HG03565 (cell line): ENCODE measurements at regions not wholly inside any gene's neighbourhood (a gene's known extent, or its start where the extent isn't known, plus 50 kb on each side); places are given as distances from the start of the nearest gene placed in this dataset.
"Not testable (repeated sequence)": the region's sequence is repeated elsewhere in the genome, so short reads cannot be mapped to it uniquely, and the experiment has no call there.

ENCODE experiments used
- ATAC-seq: cut with Tn5 transposase; IDR thresholded peaks from one replicate; pipeline ENCODE4 v1.9.1; 2021; ENCODE audit warnings: mild to moderate bottlenecking, moderate library complexity; ENCODE audit not compliant: unreplicated experiment

DNA sequence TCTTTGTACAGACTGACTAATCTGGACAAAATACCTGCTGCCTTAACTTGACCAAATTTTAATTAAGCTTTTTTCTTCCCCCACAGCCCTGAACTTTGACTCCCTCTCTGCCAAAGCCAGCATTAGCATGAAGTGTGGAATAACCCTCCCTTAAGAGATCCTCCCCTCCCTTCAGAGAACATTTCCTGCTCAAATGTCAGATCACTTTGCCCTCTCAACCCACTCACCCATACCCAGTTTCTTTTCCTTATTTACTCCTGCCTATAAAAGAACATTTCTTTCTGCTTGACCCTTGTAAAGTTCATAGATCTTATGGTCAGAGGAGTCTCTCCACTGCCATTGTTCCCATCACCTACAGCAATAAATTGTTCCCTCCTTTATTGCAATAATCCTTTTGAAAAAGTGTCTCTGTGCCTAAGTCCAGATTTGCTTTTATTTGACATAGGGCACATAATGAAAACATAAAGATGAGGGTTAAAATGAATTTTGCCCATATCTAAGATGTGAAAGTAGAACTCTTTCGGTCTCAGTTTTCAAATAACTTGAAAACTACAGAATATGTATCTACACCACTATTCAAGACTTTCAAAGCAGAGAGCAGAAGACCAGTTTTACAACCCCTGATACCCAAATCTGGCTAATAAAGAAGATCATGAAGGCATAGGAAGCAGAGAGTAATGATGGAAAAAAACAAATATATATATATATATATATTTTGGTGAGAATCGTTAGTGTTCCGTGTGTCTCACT is 289.7 kb upstream of the ANXA10 start:
- ATAC-seq: no peak

DNA sequence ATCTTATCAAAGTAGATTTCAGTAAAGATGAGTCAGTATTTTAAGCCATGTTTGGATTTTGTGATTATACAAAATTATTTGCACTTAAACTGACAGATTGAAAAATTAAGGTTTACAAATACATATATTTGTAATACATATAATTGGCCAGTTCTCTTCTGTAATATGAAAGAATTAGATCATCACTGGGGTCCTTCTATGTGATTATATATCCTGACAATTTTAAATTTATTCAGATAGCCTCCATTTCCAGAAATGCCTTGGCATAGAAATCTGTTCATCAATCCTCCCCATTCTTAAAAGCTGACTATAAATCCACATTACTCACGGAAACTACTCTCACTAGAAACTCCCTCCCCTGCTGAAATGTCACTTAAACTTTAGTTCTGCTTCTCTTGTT is 280.4 kb upstream of the ANXA10 start:
- ATAC-seq: no peak

GRCh38 chr4:167826281-167826680 is 266.1 kb upstream of the ANXA10 start:
- no peak for ATAC-seq

DNA sequence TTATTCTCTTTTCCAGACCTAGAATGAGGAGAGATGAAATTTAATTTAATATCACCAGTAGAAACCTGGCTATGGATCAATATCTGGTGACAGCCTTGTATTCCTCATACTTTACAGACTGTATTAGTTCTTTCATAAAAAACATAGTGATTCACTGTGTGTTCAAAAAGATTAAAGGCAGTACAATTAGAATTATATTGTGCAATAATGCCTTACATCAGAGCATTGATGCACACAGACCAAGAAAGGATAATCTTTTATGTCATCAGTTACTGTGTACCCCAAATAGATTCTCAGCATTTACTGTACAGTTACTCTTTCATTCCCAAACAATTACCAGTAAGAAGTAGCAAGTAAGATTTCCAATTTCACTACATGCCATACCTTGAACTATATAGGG is 260.5 kb upstream of the ANXA10 start:
- ATAC-seq: no peak

DNA sequence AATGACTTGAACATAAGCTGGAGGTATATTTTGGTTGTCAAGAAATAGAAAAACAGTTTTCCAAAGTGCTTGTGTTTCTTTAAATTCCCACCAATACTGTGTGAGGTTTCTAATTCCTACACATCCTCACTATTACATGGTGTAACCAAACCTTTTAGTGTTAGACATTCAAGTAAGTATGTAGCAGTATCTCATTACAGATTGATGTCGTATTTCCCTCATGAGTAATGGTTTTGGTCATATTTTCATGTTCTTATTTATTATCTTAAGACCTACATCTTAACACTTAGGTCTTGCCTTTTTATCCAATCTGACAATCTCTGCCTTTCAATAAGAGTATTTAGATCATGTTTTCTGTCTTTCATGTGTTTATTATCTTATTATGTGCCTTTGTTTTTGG is 253.7 kb upstream of the ANXA10 start:
- no peak for ATAC-seq

- no peak for ATAC-seq
Observed at GRCh38 chr4:167842487-167842886, 249.8 kb upstream of the ANXA10 start.

- no peak for ATAC-seq
Observed at GRCh38 chr4:167854881-167855280, 237.5 kb upstream of the ANXA10 start.

- not testable (repeated sequence) for ATAC-seq
Observed at GRCh38 chr4:167858127-167858526, 234.2 kb upstream of the ANXA10 start.

- ATAC-seq: no peak
Observed at GRCh38 chr4:167867191-167867590, 225.1 kb upstream of the ANXA10 start.

DNA sequence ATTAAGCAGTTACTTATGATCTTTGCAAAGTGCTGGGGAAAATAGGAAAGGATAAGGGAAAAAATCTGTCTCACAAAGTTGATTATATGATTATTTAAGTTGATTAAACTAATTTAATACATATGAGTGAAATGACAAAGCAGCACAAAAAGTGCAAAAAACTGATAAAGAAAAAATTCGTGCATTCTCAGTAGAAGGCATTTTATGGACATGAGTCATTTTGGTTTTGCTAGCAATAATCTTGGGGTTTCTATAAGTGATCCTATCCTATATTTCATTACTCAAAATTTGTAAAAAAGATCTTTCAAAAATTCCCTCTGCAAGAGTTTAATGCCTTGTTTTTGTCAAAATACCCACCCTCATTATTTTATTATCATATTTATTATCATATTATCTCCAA is 224.2 kb upstream of the ANXA10 start:
- ATAC-seq: no peak

GRCh38 chr4:167873496-167873895 is 218.8 kb upstream of the ANXA10 start:
- no peak for ATAC-seq

DNA sequence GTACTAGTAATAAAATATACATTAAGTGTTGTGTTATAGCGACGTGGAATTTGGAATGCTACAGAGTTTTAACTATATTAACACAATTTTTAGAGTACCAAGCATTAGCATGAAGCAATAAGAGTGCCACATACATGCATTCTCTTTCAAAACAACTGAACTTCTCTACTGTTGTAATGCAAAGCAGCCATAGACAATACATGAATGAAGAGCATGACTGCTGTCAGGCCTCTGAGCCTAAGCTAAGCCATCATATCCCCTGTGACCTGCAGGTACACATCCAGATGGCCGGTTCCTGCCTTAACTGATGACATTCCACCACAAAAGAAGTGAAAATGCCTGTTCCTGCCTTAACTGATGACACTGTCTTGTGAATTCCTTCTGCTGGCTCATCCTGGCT is 216.2 kb upstream of the ANXA10 start:
- not testable (repeated sequence) for ATAC-seq

GRCh38 chr4:167877826-167878225 is 214.5 kb upstream of the ANXA10 start:
- ATAC-seq: not testable (repeated sequence)

GRCh38 chr4:167883266-167883665 is 209.1 kb upstream of the ANXA10 start:
- ATAC-seq: no peak

DNA sequence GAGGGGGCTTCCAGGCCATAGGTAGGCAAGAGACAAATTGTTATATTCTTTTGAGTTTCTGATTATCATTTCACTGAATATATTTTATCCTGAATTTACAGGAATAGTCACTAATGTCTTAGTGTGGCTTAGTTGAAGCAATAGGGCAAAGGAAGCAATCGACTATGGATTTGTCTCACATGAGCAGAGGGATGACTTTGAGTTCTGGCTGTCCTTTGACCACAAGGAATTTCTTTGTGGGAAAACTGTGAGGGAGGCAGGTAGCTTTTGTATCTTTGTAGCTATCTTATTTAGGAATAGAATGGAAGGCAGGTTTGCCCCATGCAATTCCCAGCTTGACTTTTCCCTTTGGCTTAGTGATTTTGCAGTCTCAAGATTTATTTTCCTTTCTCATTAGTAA is 207.3 kb upstream of the ANXA10 start:
- no peak for ATAC-seq

DNA sequence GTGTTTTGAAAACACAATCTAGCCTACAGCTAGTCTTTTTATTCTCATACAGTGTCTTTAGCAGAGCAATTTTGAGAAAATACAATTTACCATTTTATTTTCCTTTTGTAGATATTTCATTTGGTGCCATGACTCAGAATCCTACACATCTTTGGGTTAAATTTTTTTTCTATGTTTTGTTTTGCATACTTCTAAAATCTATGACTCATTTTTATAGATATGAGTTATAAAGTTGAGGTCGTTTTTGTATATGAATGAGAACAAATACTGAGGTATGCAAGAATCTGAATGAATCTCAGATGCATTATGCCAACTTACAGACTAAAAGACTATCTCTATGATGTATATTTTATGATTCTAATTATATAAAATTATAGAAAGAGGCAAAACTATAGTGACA is 206.5 kb upstream of the ANXA10 start:
- no peak for ATAC-seq

GRCh38 chr4:167887726-167888125 is 204.6 kb upstream of the ANXA10 start:
- ATAC-seq: no peak

DNA sequence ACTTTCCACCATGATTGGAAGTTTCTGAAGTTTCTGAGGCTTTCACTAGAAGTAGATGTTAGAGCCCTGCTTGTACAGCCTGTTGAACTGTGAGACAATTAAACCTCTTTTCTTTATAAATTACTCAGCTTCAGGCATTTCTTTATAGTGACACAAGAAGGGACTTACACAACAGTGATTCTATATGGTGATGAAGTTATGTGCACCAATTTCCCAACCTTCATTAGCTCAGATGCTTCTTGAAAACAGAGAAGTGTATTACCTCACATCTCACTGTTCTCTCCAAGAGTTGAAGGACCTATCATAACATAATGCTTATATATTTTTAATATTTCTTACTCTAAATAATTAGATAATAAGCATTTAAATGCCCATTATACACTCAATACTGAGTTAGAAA is 202.1 kb upstream of the ANXA10 start:
- no peak for ATAC-seq

DNA sequence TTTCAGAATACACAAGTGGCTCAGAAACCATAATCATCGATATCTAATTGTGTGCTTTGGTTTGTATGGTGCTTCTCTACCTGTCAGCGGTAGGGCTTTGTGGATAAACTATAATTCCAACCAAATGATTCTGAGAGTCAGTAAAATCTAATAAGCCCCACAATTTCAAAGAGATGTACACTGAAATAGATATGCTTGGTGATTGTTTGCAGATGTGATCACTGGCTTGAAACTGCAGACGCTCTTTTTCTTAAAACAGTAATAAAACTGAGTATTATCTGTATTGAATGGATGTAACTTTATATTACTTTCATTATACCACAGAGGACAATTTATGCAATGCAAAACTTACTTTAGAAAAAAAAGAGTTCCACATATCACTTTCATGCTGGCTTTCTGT is 198.8 kb upstream of the ANXA10 start:
- no peak for ATAC-seq

DNA sequence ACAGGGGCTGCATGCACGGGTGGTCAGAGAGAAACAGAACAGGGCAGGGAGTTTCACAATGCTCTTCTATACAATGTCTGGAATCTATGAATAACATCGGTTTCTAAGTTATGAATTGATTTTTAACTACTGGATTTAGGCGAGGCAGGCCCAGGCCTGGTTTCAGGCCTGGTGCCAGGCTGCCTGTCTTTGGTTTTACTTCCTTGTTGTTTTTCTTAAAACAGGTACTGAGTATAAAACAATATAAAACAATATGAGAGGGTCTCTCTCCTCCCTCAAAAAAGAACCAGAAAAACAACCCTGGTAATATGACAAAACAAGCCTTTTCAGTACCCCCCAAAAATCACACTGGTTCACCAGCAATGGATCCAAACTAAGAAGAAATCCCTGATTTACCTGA is 196.1 kb upstream of the ANXA10 start:
- ATAC-seq: not testable (repeated sequence)

GRCh38 chr4:167897116-167897515 is 195.2 kb upstream of the ANXA10 start:
- ATAC-seq: no peak

GRCh38 chr4:167903291-167903721 is 189.0 kb upstream of the ANXA10 start:
- no peak for ATAC-seq

- no peak for ATAC-seq
Observed at GRCh38 chr4:167906851-167907250, 185.5 kb upstream of the ANXA10 start.
